H9 (cell line): ENCODE measurements at regions not wholly inside any gene's neighbourhood (a gene's known extent, or its start where the extent isn't known, plus 50 kb on each side); places are given as distances from the start of the nearest gene placed in this dataset.

Experiments
- DNase-seq: peaks from one replicate; pipeline ENCODE4 v3.0.0-alpha.2; 2017
- H2AFZ ChIP-seq: one replicate; pipeline ENCODE4 v1.6.1; 2013; ENCODE audit warnings: mild to moderate bottlenecking, low read length, control low read depth, moderate library complexity
- H2AK5ac ChIP-seq: 2 replicates; pipeline ENCODE4 v1.6.1; 2013; ENCODE audit warnings: low read length, control low read depth, mixed read lengths; ENCODE audit not compliant: insufficient read length
- H2BK120ac ChIP-seq: one replicate; pipeline ENCODE4 v1.6.1; 2013; ENCODE audit warnings: low read depth, mild to moderate bottlenecking, low read length, control low read depth, inconsistent platforms; ENCODE audit not compliant: poor library complexity, severe bottlenecking
- H2BK12ac ChIP-seq: 2 replicates; pipeline ENCODE4 v1.6.1; 2013; ENCODE audit warnings: low read length, control low read depth, mixed read lengths, low read depth; ENCODE audit not compliant: insufficient read length
- H2BK15ac ChIP-seq: 2 replicates; pipeline ENCODE4 v1.6.1; 2013; ENCODE audit warnings: low read depth, low read length, control low read depth
- H2BK20ac ChIP-seq: one replicate; pipeline ENCODE4 v1.6.1; 2013; ENCODE audit warnings: low read depth, mild to moderate bottlenecking, low read length, control low read depth, inconsistent platforms; ENCODE audit not compliant: poor library complexity, severe bottlenecking
- H2BK5ac ChIP-seq: 2 replicates; pipeline ENCODE4 v1.6.1; 2013; ENCODE audit warnings: low read length, control low read depth, mixed read lengths; ENCODE audit not compliant: insufficient read length
- H3K14ac ChIP-seq: 2 replicates; pipeline ENCODE4 v1.6.1; 2013; ENCODE audit warnings: low read length, control low read depth; ENCODE audit not compliant: insufficient read depth
- H3K18ac ChIP-seq: 2 replicates; pipeline ENCODE4 v1.6.1; 2013; ENCODE audit warnings: low read depth, mild to moderate bottlenecking, mixed read lengths, low read length, control low read depth; ENCODE audit not compliant: insufficient read length
- H3K23ac ChIP-seq: 2 replicates; pipeline ENCODE4 v1.6.1; 2013; ENCODE audit warnings: low read length, control low read depth, mixed read lengths, low read depth; ENCODE audit not compliant: insufficient read length
- H3K23me2 ChIP-seq: 2 replicates; pipeline ENCODE4 v1.6.1; 2013; ENCODE audit warnings: low read depth, mild to moderate bottlenecking, mixed read lengths, low read length, control low read depth; ENCODE audit not compliant: insufficient read length, poor library complexity, severe bottlenecking
- H3K27ac ChIP-seq: 2 replicates; pipeline ENCODE4 v1.5.1; 2013; ENCODE audit warnings: low read length, control low read depth, mixed read lengths, low read depth; ENCODE audit not compliant: insufficient read length
- H3K27me3 ChIP-seq: 2 replicates; pipeline ENCODE4 v1.6.1; 2013; ENCODE audit warnings: low read length, control low read depth, inconsistent platforms; ENCODE audit not compliant: insufficient read depth
- H3K4ac ChIP-seq: 2 replicates; pipeline ENCODE4 v1.6.1; 2013; ENCODE audit warnings: low read depth, mild to moderate bottlenecking, control low read depth, inconsistent platforms, low read length, moderate library complexity
- H3K4me1 ChIP-seq: 2 replicates; pipeline ENCODE4 v1.6.1; 2013; ENCODE audit warnings: low read length, control low read depth, inconsistent platforms; ENCODE audit not compliant: insufficient read depth
- H3K4me2 ChIP-seq: 2 replicates; pipeline ENCODE4 v1.6.1; 2013; ENCODE audit warnings: low read length, control low read depth, mixed read lengths; ENCODE audit not compliant: insufficient read length, insufficient read depth
- H3K56ac ChIP-seq: 2 replicates; pipeline ENCODE4 v1.6.1; 2013; ENCODE audit warnings: low read depth, mild to moderate bottlenecking, mixed read lengths, low read length, control low read depth; ENCODE audit not compliant: insufficient read length
- H3K79me1 ChIP-seq: 2 replicates; pipeline ENCODE4 v1.6.1; 2013; ENCODE audit warnings: low read depth, mild to moderate bottlenecking, moderate library complexity, low read length, control low read depth, inconsistent platforms; ENCODE audit not compliant: insufficient read depth, poor library complexity, severe bottlenecking
- H3K79me2 ChIP-seq: 2 replicates; pipeline ENCODE4 v1.6.1; 2013; ENCODE audit warnings: low read length, control low read depth, inconsistent platforms; ENCODE audit not compliant: insufficient read depth
- H3K9ac ChIP-seq: 2 replicates; pipeline ENCODE4 v1.6.1; 2013; ENCODE audit warnings: low read length, control low read depth, mixed read lengths; ENCODE audit not compliant: insufficient read length; ENCODE audit errors: extremely low read depth
- H3K9me3 ChIP-seq: one replicate; pipeline ENCODE4 v1.6.1; 2013; ENCODE audit warnings: low read depth, low read length, inconsistent platforms; ENCODE audit not compliant: control insufficient read depth
- H3T11ph ChIP-seq: one replicate; pipeline ENCODE4 v1.6.1; 2013; ENCODE audit warnings: mild to moderate bottlenecking, low read length, control low read depth, inconsistent platforms
- H4K20me1 ChIP-seq: one replicate; pipeline ENCODE4 v1.6.1; 2013; ENCODE audit not compliant: control insufficient read depth, insufficient read length, insufficient read depth
- H4K5ac ChIP-seq: 2 replicates; pipeline ENCODE4 v1.6.1; 2013; ENCODE audit warnings: low read depth, mild to moderate bottlenecking, mixed read lengths, low read length, control low read depth; ENCODE audit not compliant: insufficient read length
- H4K8ac ChIP-seq: replicated peaks from 2 replicates; pipeline ENCODE4 v1.6.1; 2013; ENCODE audit warnings: low read length, control low read depth, mixed read lengths, low read depth; ENCODE audit not compliant: insufficient read length
- H4K91ac ChIP-seq: 2 replicates; pipeline ENCODE4 v1.6.1; 2013; ENCODE audit warnings: low read depth, mild to moderate bottlenecking, moderate library complexity, mixed read lengths, low read length, control low read depth; ENCODE audit not compliant: insufficient read length
- H3K27ac Mint-ChIP-seq, 3 experiments: 2 replicates in 2 of 3; 3 replicates in 1 of 3; pipeline ENCODE4 v1.8.0; 2020 to 2021; ENCODE audit warnings: mixed read lengths in 3 of 3, mild to moderate bottlenecking in 1 of 3, moderate library complexity in 1 of 3
- H3K27me3 Mint-ChIP-seq: 2 replicates; pipeline ENCODE4 v1.8.0; 2021; ENCODE audit warnings: low read depth, mild to moderate bottlenecking, moderate library complexity, mixed read lengths
- H3K36me3 Mint-ChIP-seq, 3 experiments: 2 replicates in 2 of 3; 3 replicates in 1 of 3; pipeline ENCODE4 v1.8.0; 2020 to 2021; ENCODE audit warnings: low read depth in 3 of 3, mixed read lengths in 3 of 3; ENCODE audit not compliant: insufficient read depth in 1 of 3
- H3K4me1 Mint-ChIP-seq, 2 experiments: 2 replicates each; pipeline ENCODE4 v1.8.0; 2020; ENCODE audit warnings: mixed read lengths in 2 of 2
- H3K4me3 Mint-ChIP-seq, 2 experiments: 2 replicates in 1 of 2; 3 replicates in 1 of 2; pipeline ENCODE4 v1.8.0; 2020 to 2021; ENCODE audit warnings: mild to moderate bottlenecking in 2 of 2, mixed read lengths in 2 of 2, moderate library complexity in 1 of 2
- H3K9me3 Mint-ChIP-seq, 2 experiments: 2 replicates in 1 of 2; 3 replicates in 1 of 2; pipeline ENCODE4 v1.8.0; 2020; ENCODE audit warnings: mild to moderate bottlenecking in 2 of 2, mixed read lengths in 2 of 2, moderate library complexity in 1 of 2
- CTCF ChIP-seq: fragments of 200-600 bp; sonication (generic); conservative IDR thresholded peaks from 3 replicates; pipeline ENCODE4 v1.8.0; 2021; ENCODE audit warnings: antibody characterized with exemption, mild to moderate bottlenecking
- WGBS: extraction: QIAGEN DNeasy Blood & Tissue Kit; methylation state at CpG from one replicate; pipeline ENCODE4 v1.1.7; 2013; ENCODE audit warnings: missing lambda C conversion rate, low lambda C conversion rate, mixed read lengths; ENCODE audit not compliant: insufficient read length; ENCODE audit errors: extremely low coverage; 5-methylcytosine and 5-hydroxymethylcytosine counted together

- Histone ChIP-seq H2BK20ac (no peak overlapping the region), H3K14ac (no peak overlapping the region), H3K27me3 (no peaks in the 10 kb centered on the region), H3K18ac (no peak overlapping the region), H4K91ac (no peak overlapping the region), H2AFZ (no peak overlapping the region), H3K4me1 (peaks cover 21% of the 10 kb centered on the region; the same call in 1 of the 2 replicates), H4K5ac (no peak overlapping the region), H3K56ac (no peak overlapping the region), H3K79me1 (no peaks in the 10 kb centered on the region), H2BK5ac (no peak overlapping the region), H3K4ac (no peak overlapping the region), H4K20me1 (no peaks in the 10 kb centered on the region), H3K23ac (no peak overlapping the region), H3K9ac (no peak overlapping the region), H3K79me2 (no peaks in the 10 kb centered on the region), H3K27ac (peak overlapping the region; percentile 78), H4K8ac (no peak overlapping the region), H2BK12ac (no peak overlapping the region), H3K9me3 (no peaks in the 10 kb centered on the region), H2BK120ac (no peak overlapping the region), H3K23me2 (no peaks in the 10 kb centered on the region), H2AK5ac (no peak overlapping the region), H3K4me2 (no peak overlapping the region), H2BK15ac (no peak overlapping the region), H3T11ph (no peak overlapping the region)
- peaks cover 48 to 61% of the 10 kb centered on the region in 2 experiments for H3K4me1 Mint-ChIP-seq
- peak; percentile 94 for DNase-seq
- H3K4me3 Mint-ChIP-seq, result peak overlapping the region in 1 of 2 experiments; percentile 20; a peak in 2 of 5 replicates
- peaks cover 30% of the 10 kb centered on the region for H3K27me3 Mint-ChIP-seq
- peak overlapping the region; percentile 87 to 98 (median 97) for H3K27ac Mint-ChIP-seq
- H3K9me3 Mint-ChIP-seq, result peaks cover 10 to 12% of the 10 kb centered on the region in 2 experiments
- peaks cover 0 to 12% (median 7%) of the 10 kb centered on the region in 3 experiments; a peak in 5 of 7 replicates for H3K36me3 Mint-ChIP-seq
- no peak for TF ChIP-seq CTCF
- WGBS, result no CpG with 5 or more reads among the region's 4 CpGs
Measured at GRCh38 chr15:93477188-93477587, 388.2 kb upstream of the RGMA start.
